DMS53 treated with DMSO at 0.1 percent for 48 hours (cell line): ENCODE measurements at regions not wholly inside any gene's neighbourhood (a gene's known extent, or its start where the extent isn't known, plus 50 kb on each side); places are given as distances from the start of the nearest gene placed in this dataset.
A peak's percentile ranks its signal among the peaks of the same experiment; 100 is the strongest.

ENCODE experiments used
- DNase-seq: peaks from one replicate; lab custom pipeline; 2025; ENCODE audit not compliant: unreplicated experiment; lab: John Stamatoyannopoulos, UW

GRCh38 chr3:168475704-168476103 is 380.0 kb upstream of the GOLIM4 start:
- DNase-seq: no peak

GRCh38 chr3:168473334-168473890 is 377.7 kb upstream of the GOLIM4 start:
- DNase-seq: no peak

GRCh38 chr3:168472783-168473182 is 377.1 kb upstream of the GOLIM4 start:
- DNase-seq: no peak

GRCh38 chr3:168470380-168470779 is 374.7 kb upstream of the GOLIM4 start:
- no peak for DNase-seq

GRCh38 chr3:168469436-168469835 is 373.7 kb upstream of the GOLIM4 start:
- no peak for DNase-seq

- no peak for DNase-seq
Observed at GRCh38 chr3:168467115-168467714, 371.5 kb upstream of the GOLIM4 start.

GRCh38 chr3:168461793-168462192 is 366.1 kb upstream of the GOLIM4 start:
- no peak for DNase-seq

GRCh38 chr3:168459226-168459784 is 363.6 kb upstream of the GOLIM4 start:
- no peak for DNase-seq

- DNase-seq: peak; percentile 49
Observed at GRCh38 chr3:168457954-168458539, 362.3 kb upstream of the GOLIM4 start.

- DNase-seq: no peak
Observed at GRCh38 chr3:168455814-168456213, 360.1 kb upstream of the GOLIM4 start.

- DNase-seq: no peak
Observed at GRCh38 chr3:168453623-168454022, 357.9 kb upstream of the GOLIM4 start.

GRCh38 chr3:168443965-168444364 is 348.2 kb upstream of the GOLIM4 start:
- no peak for DNase-seq

- DNase-seq: no peak
Observed at GRCh38 chr3:168442502-168442901, 346.8 kb upstream of the GOLIM4 start.

GRCh38 chr3:168436245-168436724 is 340.6 kb upstream of the GOLIM4 start:
- DNase-seq: no peak

- DNase-seq: no peak
Observed at GRCh38 chr3:168431491-168431890, 335.8 kb upstream of the GOLIM4 start.

GRCh38 chr3:168427835-168428475 is 332.2 kb upstream of the GOLIM4 start:
- no peak for DNase-seq

- DNase-seq: no peak
Observed at GRCh38 chr3:168427156-168427555, 331.4 kb upstream of the GOLIM4 start.

GRCh38 chr3:168425936-168426595 is 330.3 kb upstream of the GOLIM4 start:
- no peak for DNase-seq

GRCh38 chr3:168424059-168424734 is 328.5 kb upstream of the GOLIM4 start:
- no peak for DNase-seq

- no peak for DNase-seq
Observed at GRCh38 chr3:168422843-168423242, 327.1 kb upstream of the GOLIM4 start.

- no peak for DNase-seq
Observed at GRCh38 chr3:168419091-168419490, 323.4 kb upstream of the GOLIM4 start.
